Stomach (tissue), 4 donors: ENCODE measurements at regions not wholly inside any gene's neighbourhood (a gene's known extent, or its start where the extent isn't known, plus 50 kb on each side); places are given as distances from the start of the nearest gene placed in this dataset.

ENCODE experiments used
- CTCF ChIP-seq, 7 experiments: fragments of 450-650 bp in 4 of 7; fragments of 200-600 bp in 3 of 7; sonication (generic) in 3 of 7; IDR thresholded peaks; one replicate each; pipeline ENCODE4 v1.5.1; 2016 to 2019; ENCODE audit warnings: antibody characterized with exemption in 7 of 7, control low read depth in 2 of 7, mild to moderate bottlenecking in 1 of 7
- POLR2A ChIP-seq, 4 donors: fragments of 450-650 bp; IDR thresholded peaks; one replicate each; pipeline ENCODE4 v1.6.1; 2016; ENCODE audit warnings: antibody characterized with exemption in 4 of 4, control low read depth in 2 of 4, mild to moderate bottlenecking in 1 of 4, moderate library complexity in 1 of 4

GRCh38 chr3:181919375-181919774 lies 207.7 kb downstream of the SOX2 start:
- TF ChIP-seq POLR2A (IDR thresholded peaks at IDR 0.05) (no peak), CTCF (IDR thresholded peaks at IDR 0.05) (no peak)
